Activated T-cell treated with anti-CD3 and anti-CD28 coated beads for 48 hours (primary cell): ENCODE measurements at regions not wholly inside any gene's neighbourhood (a gene's known extent, or its start where the extent isn't known, plus 50 kb on each side); places are given as distances from the start of the nearest gene placed in this dataset.

Experiments
- DNase-seq: peaks from one replicate; pipeline ENCODE4 v3.0.0-alpha.2; 2020; ENCODE audit warnings: low read depth

DNA sequence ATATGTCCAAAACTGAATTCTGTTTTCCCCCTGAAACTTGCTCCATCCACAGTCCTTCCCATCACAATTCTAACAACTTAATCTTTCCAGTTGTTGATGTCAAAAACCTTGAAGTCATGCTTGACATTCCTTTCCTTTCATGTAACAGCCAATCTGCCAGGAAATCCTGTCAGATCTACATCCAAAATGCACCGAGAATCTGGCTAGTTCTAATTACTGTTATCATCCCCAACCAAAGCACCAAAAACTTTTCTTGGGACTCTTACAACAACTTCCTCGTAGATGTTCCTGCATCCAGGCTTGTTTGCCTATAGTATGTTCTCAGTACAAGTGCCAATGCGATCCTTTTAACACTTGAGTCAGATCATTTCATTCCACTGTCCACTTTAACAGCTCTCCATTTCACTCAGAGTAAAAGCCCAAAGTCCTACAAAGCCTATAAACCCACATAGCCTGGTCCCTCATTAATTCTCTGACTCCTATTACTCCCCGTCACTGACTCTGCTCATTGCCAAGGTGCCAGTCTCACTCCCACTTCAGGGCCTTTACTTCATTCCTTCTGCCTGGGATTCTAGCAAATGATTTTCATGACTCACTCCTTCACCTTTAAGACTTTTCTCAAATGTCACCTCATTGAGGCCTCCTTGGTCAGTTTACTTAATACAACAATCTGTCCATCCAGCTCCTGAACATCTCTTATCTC lies 493.2 kb upstream of the NFIA start:
- DNase-seq = no peak

DNA sequence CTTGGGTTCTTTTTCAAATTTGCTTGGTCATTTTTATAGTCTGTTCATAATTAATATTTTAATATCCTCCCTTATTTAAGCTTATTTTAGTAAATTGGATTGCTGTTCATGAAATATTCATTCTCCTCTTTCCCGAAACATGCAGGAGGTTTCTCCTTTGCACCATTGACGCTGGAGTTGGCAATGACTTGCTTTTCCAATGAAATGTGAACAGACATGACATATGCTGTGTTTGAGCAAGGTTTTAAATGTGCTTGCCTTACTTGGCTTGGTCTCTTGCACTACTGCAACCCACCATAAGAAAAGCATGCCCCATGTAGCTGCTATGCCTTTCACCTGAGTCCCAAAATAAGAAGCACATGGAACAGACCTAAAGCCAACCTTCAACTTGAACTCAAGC lies 498.0 kb upstream of the NFIA start:
- DNase-seq = no peak

DNA sequence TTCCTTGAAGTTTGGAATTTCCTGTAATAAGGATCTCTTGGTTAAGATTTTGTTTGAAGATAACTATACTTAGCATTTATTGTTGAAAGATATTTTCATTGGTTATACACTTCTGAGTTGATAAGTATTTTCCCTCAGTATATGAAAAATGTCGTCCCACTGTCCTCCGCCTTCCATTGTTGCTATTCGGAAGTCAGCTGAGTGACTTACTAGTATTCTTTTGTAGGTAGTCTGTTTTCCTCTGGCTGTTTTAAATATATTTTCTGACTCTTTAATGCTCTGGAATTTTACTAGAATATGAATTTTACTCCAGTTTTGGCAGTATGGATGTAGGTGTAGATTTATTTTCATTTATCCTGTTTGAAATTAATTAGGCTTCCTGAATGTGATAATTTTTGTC lies 498.7 kb upstream of the NFIA start:
- no peak for DNase-seq

DNA sequence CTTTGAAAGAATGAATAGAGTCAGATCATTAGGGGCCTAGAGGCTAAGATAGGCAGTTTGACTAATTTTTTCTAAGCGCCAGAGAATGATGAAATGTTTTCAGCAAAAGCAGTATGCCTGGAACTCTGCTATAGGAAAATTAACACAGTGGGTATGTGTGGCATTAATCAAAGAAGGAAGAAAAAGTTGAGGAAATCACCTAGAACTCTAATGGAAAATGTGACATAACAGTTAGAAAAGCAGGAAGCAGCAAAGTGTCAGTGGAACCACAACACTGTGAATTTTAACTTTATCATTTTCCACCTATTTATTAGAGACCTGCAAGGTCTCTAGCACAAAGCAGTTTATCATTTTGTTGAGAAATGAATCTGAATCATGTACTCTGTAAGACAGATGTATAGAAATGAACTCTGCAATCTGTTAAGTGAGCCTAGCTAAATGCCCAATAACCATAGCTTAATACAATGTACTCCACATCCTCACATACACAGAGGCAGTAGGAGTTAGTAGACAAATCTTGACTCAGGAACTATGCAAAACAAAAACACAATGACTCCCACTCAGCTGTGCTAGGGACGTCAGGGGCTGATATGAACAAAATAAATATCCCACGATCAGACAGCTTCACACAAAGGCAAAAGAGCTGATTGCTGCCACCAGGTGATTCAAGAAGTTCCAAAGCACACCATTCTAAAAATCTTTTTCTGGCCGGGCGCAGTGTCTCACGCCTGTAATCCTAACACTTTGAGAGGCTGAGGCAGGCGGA lies 500.7 kb upstream of the NFIA start:
- DNase-seq = no peak

DNA sequence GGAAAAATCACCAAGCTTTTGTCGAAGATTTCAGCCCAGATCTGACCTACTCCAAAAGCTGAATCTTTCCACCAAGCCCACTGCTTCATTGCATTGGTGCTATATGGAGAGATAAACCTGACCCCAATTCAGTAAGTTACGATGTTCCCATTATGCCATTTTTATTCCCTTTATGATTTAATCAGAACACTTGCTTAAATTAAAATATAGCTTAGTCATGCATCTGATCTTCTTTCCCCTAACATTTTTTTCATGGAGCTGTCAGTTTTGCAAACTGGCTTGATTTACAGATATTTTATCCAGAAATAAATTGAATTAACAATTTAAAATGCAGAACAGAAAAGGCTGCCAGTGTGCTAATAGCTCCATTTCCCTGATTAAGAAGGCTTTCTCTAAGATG lies 503.5 kb upstream of the C1orf87 start:
- no peak for DNase-seq

DNA sequence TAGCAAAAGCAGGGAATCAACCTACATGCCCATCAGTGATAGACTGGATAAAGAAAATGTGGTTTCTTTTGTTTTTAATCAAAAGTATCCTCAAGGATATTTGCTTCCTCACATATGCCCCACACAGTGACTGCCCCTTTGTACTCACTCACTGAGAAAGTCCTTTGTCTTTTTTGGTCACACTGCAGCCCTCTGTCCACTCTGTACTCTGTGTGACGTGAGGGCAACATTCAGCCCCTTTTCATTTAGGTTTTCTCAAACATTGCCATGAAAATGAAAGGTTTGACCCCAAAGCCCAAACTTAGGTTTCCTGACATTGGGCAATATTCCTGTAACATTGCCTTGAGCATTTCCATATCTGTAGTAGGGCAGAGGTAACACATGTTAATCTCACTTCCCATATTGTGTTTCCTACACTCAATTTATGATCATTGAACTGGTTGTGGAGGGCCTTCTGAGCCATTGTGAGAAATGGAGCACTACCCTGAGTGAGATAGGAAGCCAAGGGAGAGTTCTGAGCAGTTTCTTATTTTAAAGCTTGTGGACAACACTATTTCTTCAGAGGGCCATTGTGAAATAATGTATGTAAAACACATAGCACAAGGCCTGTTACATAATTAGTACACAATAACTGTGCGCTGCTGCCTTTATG lies 501.9 kb upstream of the C1orf87 start:
- DNase-seq = no peak

DNA sequence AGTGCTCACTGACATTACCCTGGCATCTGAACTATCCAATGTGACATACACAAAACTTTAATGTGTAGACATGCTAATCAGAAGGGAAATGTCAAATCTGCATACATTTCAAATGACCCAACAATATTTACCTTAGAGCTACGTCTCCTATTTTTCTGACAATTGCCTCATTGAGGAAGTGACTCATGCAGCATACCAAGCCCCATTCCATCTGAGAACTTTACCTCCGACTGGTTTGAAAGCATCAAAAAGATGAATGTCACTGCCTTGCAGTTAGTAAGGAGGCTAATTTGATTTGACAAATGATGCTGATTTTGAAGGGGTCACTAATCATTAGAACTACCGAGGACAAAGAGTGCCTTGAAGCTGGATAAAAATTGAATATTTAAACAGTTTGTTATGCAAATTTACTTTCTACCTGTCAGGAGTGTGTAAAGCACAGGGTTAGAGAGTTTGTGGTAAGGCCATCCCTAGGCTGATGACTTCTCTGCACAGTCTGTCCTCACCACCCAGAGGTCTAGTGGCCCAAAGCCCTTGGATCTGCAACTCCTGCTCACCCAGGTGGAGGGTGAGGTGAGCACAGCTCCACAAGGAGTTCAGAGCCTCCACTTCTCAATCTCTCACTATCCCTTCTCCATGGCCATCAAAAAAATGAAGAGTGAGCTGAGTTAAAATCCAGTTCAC lies 500.3 kb upstream of the C1orf87 start:
- no peak for DNase-seq

DNA sequence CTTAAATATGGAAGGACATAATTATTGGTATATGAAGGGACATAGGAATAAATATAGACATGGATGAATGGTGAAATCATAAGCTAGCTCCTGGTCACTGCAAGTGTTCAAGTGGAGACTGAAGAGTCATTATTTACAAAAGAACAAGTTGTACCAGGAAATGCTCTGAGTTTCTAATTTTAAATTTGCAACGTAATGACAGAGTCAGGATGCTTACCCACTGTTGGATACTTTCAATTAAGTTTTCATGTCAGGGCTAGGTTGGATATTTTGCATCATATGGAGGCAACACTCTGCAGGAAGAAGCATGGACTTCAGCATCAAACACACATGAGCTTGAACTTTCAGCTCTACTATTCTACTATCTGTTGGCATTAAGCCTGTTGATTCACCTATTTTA lies 499.6 kb upstream of the C1orf87 start:
- no peak for DNase-seq

DNA sequence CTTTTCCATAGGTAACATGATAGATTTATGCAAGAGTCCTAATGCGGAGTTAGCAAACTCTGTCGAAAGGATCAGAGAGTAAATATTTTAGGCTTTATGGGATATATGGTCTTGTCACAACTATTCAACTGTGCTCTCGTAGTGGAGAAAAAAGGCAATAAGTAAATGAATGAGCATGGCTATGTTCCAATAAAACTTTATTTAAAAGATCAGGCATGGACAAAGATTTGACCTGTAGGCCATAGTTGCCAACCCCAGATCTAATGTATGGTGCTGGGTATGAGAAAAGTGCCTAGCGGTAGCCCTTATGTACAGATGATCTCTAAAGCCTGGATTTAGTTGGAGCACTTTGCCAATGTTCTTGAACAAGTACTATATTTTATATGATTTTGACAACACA lies 498.8 kb upstream of the C1orf87 start:
- no peak for DNase-seq

DNA sequence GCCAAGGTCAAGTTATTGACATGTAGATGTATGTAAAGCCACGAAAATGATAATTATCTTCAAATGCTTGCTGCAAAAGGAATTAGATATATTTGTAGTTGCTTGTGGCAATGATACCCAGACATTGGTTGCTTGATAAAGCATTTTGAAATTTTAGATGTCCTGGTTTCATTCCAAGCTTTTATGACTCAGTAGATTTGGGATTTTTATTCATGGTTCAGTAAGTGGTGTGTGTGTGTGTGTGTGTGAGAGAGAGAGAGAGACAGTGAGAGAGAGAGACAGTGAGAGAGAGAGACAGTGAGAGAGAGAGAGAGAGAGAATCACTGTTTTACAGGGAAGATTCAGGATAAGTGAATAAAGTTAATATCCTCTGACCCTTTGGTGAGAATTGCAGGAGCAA lies 498.2 kb upstream of the C1orf87 start:
- DNase-seq = no peak

DNA sequence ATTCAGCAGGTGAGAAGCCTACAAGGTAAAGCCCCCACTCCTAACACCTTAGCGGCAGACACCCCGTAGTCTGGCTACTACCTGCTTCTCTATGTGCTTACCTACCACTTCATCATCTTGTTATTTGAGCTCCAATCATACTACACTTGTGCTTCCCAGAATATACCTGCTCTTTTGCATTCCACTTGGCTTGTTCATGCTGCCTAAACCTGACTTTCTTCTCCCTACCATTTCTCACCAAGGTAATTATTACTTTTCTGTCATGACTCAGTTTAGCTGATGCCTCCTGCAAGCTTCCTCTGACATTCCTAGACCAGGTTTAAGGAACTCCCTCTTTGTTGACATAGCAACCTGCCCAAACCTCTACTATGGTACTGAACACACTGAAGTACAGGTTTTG lies 495.6 kb upstream of the C1orf87 start:
- no peak for DNase-seq

DNA sequence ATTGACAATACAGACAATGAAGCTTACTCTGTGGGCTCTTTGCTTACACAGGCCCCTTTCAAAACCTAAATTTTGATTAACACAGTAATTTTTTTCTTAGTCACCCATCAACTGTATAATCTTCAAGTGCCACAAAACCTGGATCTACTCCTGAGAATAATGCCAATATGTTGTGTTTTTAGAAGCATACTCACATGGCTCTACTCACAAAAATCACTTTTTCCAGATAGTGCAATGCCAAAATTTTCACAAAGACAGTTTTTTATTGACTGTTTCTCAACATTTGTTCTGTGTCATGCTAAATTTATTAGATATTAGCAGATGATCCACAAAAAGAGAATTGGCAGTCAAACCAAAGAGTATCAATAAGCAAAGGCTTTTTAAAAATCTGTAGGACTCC lies 493.7 kb upstream of the C1orf87 start:
- no peak for DNase-seq

DNA sequence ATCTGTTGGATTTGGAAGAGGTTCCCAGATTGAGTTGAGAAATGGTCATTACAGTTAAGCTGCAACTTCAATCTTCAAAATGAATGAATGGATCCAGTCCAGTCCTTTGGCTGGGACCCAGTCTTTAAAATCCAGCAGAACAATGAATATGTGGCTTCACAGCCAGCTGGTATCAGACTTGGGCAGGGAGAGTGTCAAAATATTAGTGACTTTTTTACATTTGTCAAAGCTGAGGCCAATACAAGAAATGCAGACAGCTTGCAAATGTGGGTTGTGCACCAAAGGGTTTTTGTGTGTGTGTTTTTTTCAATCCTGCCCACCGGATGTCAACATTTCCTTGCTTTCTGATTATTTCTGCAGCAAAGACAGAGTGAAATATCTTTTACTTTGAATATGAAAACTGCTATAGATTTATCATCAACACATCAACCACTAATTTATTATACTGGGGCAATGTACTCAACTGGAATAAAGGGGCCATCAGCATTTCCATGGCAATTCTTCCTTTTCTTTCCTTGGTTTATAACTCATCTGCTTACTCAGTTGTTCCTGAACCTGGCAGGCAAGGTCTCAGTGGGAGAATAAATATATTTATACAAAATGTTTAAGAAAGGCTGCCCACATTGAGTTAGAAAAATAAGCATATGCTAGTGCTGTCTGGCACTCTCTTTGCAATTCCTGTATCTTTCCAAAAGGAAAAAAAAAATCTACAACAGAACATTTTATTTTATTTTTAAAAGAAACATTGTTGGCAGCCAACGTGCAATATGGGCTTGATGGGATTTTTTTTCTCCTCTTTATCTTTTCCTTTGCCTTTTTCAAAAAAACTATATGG lies 491.6 kb upstream of the C1orf87 start:
- DNase-seq = no peak

DNA sequence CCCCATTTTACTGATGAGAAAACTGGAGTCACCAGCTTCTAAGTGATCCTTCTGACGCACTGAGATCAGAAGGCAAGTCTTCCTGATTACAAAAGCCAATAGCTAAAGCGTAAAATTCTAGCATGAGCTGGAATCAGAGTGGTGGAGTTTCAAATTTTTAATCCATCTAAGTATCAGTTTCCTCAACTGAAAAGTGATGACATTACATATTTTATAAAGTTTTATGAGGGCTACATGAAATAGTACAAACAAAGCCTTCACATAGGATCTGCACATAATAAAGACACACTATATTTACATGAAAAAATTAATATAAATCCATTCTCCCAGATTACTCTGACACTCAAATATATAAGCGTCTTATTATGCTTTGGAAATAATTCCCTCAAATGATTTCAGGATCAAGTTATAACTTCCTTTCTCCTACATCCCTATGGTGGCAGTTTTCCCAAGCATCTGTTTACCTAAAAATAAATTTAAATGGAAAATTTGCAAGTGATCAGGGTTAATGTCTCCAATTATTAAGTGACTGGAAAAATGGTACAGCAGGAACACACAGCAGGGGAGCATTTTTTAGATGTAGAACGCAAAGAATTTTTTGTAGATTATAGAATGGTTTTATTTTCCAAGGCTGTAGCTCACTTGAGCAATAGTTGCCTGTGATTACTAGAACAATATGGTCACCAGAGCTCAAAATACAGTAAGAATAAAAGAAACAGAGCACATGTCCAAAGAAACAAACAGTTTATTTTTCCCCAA lies 490.4 kb upstream of the C1orf87 start:
- DNase-seq = no peak

DNA sequence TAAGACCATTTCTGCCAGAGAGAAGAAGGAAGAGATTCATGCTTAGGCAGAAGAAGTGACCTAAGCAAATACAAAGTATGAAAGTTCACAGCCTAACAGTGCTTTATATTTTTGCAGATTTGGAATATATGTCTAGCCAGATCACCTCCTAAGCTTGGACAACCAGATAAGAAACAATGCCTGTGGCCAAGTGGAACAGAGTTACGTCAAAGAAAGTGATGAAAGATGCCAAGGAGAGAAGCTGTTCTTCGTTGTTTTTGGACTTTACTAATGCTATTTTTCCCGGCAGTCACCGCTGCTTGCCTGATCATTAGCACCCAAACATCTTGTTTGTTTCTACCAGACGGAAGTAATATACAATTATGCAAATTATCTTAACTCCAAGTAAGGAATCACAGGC lies 489.2 kb upstream of the C1orf87 start:
- no peak for DNase-seq

DNA sequence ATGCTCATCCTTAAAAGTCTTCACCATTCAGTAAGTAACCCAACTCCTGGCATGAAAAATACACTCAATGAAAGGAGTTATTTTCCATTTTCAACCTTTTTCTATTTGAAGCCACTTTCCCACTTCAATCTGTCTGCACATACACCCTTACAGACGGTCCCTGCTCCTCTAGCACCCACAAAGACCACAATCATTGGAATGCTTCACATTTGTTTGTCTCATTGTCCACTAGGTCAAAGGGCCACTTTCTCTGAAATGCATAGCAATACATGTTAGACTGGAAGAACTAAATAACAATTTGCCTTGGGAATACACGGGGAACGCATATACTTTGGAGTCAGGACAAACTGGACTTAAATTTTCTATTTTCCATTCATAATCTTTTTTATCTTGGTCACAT lies 487.1 kb upstream of the C1orf87 start:
- DNase-seq = no peak

DNA sequence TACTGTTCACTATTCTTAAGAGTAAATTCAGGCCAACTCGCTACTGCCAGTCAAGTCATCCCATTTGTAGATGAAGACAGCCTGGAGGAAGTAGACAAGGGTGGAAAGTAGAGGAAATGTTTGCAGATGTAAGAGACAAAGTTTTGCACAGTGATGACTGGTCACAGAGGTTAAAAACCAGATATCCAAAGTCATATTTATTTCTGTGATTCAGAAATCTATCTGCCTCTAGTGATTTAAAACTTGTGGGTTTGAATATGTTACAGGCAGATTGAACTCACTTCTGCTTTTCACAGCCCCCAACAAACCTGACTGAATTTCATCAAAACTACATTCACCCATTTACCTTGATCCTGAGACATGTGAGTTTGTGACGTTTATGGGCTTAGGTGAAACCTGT lies 484.7 kb upstream of the C1orf87 start:
- no peak for DNase-seq

DNA sequence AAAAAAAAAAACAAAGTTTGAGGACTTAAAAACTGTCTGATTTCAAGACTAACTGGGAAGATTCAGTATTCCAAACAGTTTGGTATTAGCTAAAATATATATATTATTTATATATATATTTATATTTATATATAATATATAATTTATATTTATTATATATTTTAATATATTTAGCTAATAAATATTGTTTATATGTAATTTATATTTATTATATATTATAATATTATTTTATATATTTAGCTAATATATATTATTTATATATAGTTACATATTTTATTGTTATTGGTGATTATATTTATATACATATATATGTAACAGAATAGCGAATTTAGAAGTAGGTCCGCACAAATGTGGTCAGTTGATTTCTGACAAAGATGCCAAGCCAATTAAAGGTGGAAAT lies 480.2 kb upstream of the C1orf87 start:
- no peak for DNase-seq

DNA sequence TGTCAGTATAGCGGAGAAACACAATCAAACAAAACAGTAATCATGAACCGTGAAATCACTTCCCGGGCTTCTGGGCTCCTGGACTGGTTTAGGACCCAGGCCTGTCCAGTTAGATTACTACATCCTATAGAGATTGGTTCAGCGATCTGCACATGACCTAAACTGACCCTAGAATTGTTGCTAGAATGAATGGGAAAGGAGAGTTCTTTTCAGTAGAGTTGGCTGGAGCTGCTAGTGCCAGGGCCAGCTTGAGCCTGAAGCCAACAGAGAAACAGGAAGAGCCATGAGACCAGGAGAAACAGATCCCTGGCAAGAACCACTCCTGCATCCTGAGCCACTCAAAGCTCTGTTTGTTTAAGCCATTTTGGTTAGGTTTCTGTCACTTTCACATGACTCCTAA lies 474.3 kb upstream of the C1orf87 start:
- DNase-seq = no peak

DNA sequence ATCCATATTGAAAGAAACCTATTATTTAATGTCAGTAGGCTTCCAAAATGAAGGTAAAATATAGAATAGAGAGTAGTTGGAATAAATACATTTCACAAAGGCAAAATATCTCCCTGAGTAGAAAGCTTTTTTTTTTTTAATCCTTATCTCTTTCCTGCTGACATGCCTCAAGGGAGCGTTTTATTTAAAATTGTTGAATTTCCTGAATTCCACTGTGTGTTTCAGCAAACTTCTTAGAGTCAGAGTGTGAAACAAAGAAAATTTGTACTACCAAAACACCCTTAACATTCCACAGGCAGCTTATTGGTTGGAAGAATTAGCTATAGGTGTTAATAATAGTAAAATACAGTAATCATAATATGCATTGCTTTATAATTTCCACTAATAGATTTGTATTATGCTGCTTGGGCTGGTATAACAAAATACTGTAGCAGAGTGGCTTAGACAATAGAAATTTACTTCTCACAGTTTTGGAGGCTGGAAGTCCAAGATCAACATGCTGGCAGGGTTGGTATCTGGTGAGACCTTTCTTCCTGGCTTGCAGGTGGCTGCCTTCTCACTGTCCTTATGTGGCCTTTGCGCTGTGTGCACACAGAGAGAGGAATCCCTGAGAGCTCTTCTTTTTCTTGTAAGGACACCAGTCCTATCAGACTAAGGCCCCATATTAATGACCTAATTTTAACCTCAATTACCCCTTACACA lies 468.4 kb upstream of the C1orf87 start:
- DNase-seq = no peak

DNA sequence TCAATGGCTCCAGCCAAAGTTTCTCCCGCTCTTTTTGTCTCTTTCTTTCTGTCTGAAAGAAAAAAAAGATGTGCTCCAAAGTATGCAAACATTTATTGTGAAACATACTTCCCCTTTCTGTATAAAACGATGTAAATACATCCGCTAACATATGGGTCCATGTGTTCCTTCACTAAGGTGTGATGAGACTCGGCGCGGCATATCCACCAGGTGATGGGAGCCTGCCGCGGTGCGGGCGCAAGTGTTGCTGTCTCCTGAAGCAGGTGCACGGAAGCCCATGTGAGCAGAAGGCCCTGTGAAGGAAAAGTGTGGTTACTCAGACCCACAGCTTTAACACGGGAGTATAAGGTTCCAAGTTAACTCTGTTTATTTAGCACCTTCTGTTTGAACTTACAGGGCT lies 466.6 kb upstream of the C1orf87 start:
- DNase-seq = no peak
